NT2/D1 (cell line): ENCODE measurements at regions not wholly inside any gene's neighbourhood (a gene's known extent, or its start where the extent isn't known, plus 50 kb on each side); places are given as distances from the start of the nearest gene placed in this dataset.

Experiments
- SUZ12 ChIP-seq: IDR thresholded peaks from 2 replicates; pipeline ENCODE4 v1.6.1; 2011; ENCODE audit not compliant: insufficient read length, insufficient read depth; ENCODE audit errors: extremely low read depth
- YY1 ChIP-seq: IDR thresholded peaks from 2 replicates; pipeline ENCODE4 v1.6.1; 2011; ENCODE audit not compliant: insufficient read length, insufficient read depth
- ZNF274 ChIP-seq: IDR thresholded peaks from 2 replicates; pipeline ENCODE4 v1.6.1; 2011; ENCODE audit warnings: mild to moderate bottlenecking, low read depth, low read length

- TF ChIP-seq YY1, result no peak
- TF ChIP-seq ZNF274, result no peak
- TF ChIP-seq SUZ12, result no peak
Measured at GRCh38 chr5:9851458-9851857, 221.3 kb upstream of the TAS2R1 start.
